ENCODE measurements at regions not wholly inside any gene's neighbourhood (a gene's known extent, or its start where the extent isn't known, plus 50 kb on each side); places are given as distances from the start of the nearest gene placed in this dataset.

- Histone ChIP-seq H3K27me3 (ENCODE audit: insufficient read depth, low read length) (no peaks in the 10 kb centered on the region), H2AFZ (ENCODE audit: low read length, unreplicated experiment) (no peak overlapping the region), H3K4me1 (ENCODE audit: control insufficient read depth, insufficient read depth, low read length, unreplicated experiment) (peaks cover 8% of the 10 kb centered on the region), H3K79me2 (ENCODE audit: control insufficient read depth, insufficient read depth, low read length, unreplicated experiment) (no peaks in the 10 kb centered on the region), H3K27ac (ENCODE audit: low read depth, low read length) (no peak overlapping the region), H3K36me3 (ENCODE audit: insufficient read depth, low read length) (no peaks in the 10 kb centered on the region), H3K4me3 (ENCODE audit: low read depth, low read length) (no peak overlapping the region)
Measured at GRCh38 chr4:54554339-54554990, 103.3 kb upstream of the KIT start.

GRCh38 chr4:54556051-54556450 is 101.7 kb upstream of the KIT start:
- Histone ChIP-seq H3K79me2 (ENCODE audit: control insufficient read depth, insufficient read depth, low read length, unreplicated experiment) (no peaks in the 10 kb centered on the region), H2AFZ (ENCODE audit: low read length, unreplicated experiment) (no peak overlapping the region), H3K27ac (ENCODE audit: low read depth, low read length) (no peak overlapping the region), H3K27me3 (ENCODE audit: insufficient read depth, low read length) (no peaks in the 10 kb centered on the region), H3K36me3 (ENCODE audit: insufficient read depth, low read length) (no peaks in the 10 kb centered on the region), H3K4me1 (ENCODE audit: control insufficient read depth, insufficient read depth, low read length, unreplicated experiment) (no peaks in the 10 kb centered on the region), H3K4me3 (ENCODE audit: low read depth, low read length) (no peak overlapping the region)

GRCh38 chr4:54556587-54556986 is 101.2 kb upstream of the KIT start:
- H3K79me2 ChIP-seq (ENCODE audit: control insufficient read depth, insufficient read depth, low read length, unreplicated experiment) = no peaks in the 10 kb centered on the region
- H3K27ac ChIP-seq (ENCODE audit: low read depth, low read length) = no peak overlapping the region
- no peak overlapping the region for H2AFZ ChIP-seq (ENCODE audit: low read length, unreplicated experiment)
- H3K27me3 ChIP-seq (ENCODE audit: insufficient read depth, low read length) = no peaks in the 10 kb centered on the region
- no peak overlapping the region for H3K4me3 ChIP-seq (ENCODE audit: low read depth, low read length)
- H3K36me3 ChIP-seq (ENCODE audit: insufficient read depth, low read length) = no peaks in the 10 kb centered on the region
- no peaks in the 10 kb centered on the region for H3K4me1 ChIP-seq (ENCODE audit: control insufficient read depth, insufficient read depth, low read length, unreplicated experiment)

GRCh38 chr4:54558889-54559677 is 98.7 kb upstream of the KIT start:
- Histone ChIP-seq H3K27ac (ENCODE audit: low read depth, low read length) (no peak overlapping the region), H3K27me3 (ENCODE audit: insufficient read depth, low read length) (no peaks in the 10 kb centered on the region), H2AFZ (ENCODE audit: low read length, unreplicated experiment) (no peak overlapping the region), H3K79me2 (ENCODE audit: control insufficient read depth, insufficient read depth, low read length, unreplicated experiment) (no peaks in the 10 kb centered on the region), H3K4me3 (ENCODE audit: low read depth, low read length) (no peak overlapping the region), H3K36me3 (ENCODE audit: insufficient read depth, low read length) (no peaks in the 10 kb centered on the region), H3K4me1 (ENCODE audit: control insufficient read depth, insufficient read depth, low read length, unreplicated experiment) (no peaks in the 10 kb centered on the region)

- Histone ChIP-seq H3K36me3 (ENCODE audit: insufficient read depth, low read length) (no peaks in the 10 kb centered on the region), H2AFZ (ENCODE audit: low read length, unreplicated experiment) (no peak overlapping the region), H3K27ac (ENCODE audit: low read depth, low read length) (no peak overlapping the region), H3K27me3 (ENCODE audit: insufficient read depth, low read length) (no peaks in the 10 kb centered on the region), H3K4me3 (ENCODE audit: low read depth, low read length) (no peak overlapping the region), H3K79me2 (ENCODE audit: control insufficient read depth, insufficient read depth, low read length, unreplicated experiment) (no peaks in the 10 kb centered on the region), H3K4me1 (ENCODE audit: control insufficient read depth, insufficient read depth, low read length, unreplicated experiment) (no peaks in the 10 kb centered on the region)
Measured at GRCh38 chr4:54560513-54560912, 97.2 kb upstream of the KIT start.

GRCh38 chr4:54561940-54562339 is 95.8 kb upstream of the KIT start:
- H3K79me2 ChIP-seq (ENCODE audit: control insufficient read depth, insufficient read depth, low read length, unreplicated experiment) = no peaks in the 10 kb centered on the region
- no peak overlapping the region for H2AFZ ChIP-seq (ENCODE audit: low read length, unreplicated experiment)
- no peak overlapping the region for H3K27ac ChIP-seq (ENCODE audit: low read depth, low read length)
- no peaks in the 10 kb centered on the region for H3K27me3 ChIP-seq (ENCODE audit: insufficient read depth, low read length)
- no peaks in the 10 kb centered on the region for H3K4me1 ChIP-seq (ENCODE audit: control insufficient read depth, insufficient read depth, low read length, unreplicated experiment)
- no peak overlapping the region for H3K4me3 ChIP-seq (ENCODE audit: low read depth, low read length)
- no peaks in the 10 kb centered on the region for H3K36me3 ChIP-seq (ENCODE audit: insufficient read depth, low read length)

GRCh38 chr4:54566608-54567007 is 91.1 kb upstream of the KIT start:
- Histone ChIP-seq H3K27me3 (ENCODE audit: insufficient read depth, low read length) (no peaks in the 10 kb centered on the region), H2AFZ (ENCODE audit: low read length, unreplicated experiment) (no peak overlapping the region), H3K79me2 (ENCODE audit: control insufficient read depth, insufficient read depth, low read length, unreplicated experiment) (no peaks in the 10 kb centered on the region), H3K4me3 (ENCODE audit: low read depth, low read length) (no peak overlapping the region), H3K4me1 (ENCODE audit: control insufficient read depth, insufficient read depth, low read length, unreplicated experiment) (peaks cover 15% of the 10 kb centered on the region), H3K36me3 (ENCODE audit: insufficient read depth, low read length) (no peaks in the 10 kb centered on the region), H3K27ac (ENCODE audit: low read depth, low read length) (no peak overlapping the region)

- Histone ChIP-seq H3K4me3 (ENCODE audit: low read depth, low read length) (no peak overlapping the region), H3K4me1 (ENCODE audit: control insufficient read depth, insufficient read depth, low read length, unreplicated experiment) (peaks cover 15% of the 10 kb centered on the region), H3K36me3 (ENCODE audit: insufficient read depth, low read length) (no peaks in the 10 kb centered on the region), H3K79me2 (ENCODE audit: control insufficient read depth, insufficient read depth, low read length, unreplicated experiment) (no peaks in the 10 kb centered on the region), H2AFZ (ENCODE audit: low read length, unreplicated experiment) (no peak overlapping the region), H3K27me3 (ENCODE audit: insufficient read depth, low read length) (no peaks in the 10 kb centered on the region), H3K27ac (ENCODE audit: low read depth, low read length) (peak overlapping the region; percentile 25; the same call in 1 of the 2 replicates)
Measured at GRCh38 chr4:54567327-54567726, 90.4 kb upstream of the KIT start.

- Histone ChIP-seq H3K27ac (ENCODE audit: low read depth, low read length) (peak overlapping the region; percentile 48), H3K27me3 (ENCODE audit: insufficient read depth, low read length) (no peaks in the 10 kb centered on the region), H3K36me3 (ENCODE audit: insufficient read depth, low read length) (no peaks in the 10 kb centered on the region), H3K4me3 (ENCODE audit: low read depth, low read length) (no peak overlapping the region), H3K79me2 (ENCODE audit: control insufficient read depth, insufficient read depth, low read length, unreplicated experiment) (no peaks in the 10 kb centered on the region), H2AFZ (ENCODE audit: low read length, unreplicated experiment) (no peak overlapping the region), H3K4me1 (ENCODE audit: control insufficient read depth, insufficient read depth, low read length, unreplicated experiment) (peaks cover 15% of the 10 kb centered on the region)
Measured at GRCh38 chr4:54568184-54568583, 89.6 kb upstream of the KIT start.

GRCh38 chr4:54570822-54571221 is 86.9 kb upstream of the KIT start:
- Histone ChIP-seq H3K36me3 (ENCODE audit: insufficient read depth, low read length) (no peaks in the 10 kb centered on the region), H3K79me2 (ENCODE audit: control insufficient read depth, insufficient read depth, low read length, unreplicated experiment) (no peaks in the 10 kb centered on the region), H3K27ac (ENCODE audit: low read depth, low read length) (no peak overlapping the region), H3K27me3 (ENCODE audit: insufficient read depth, low read length) (no peaks in the 10 kb centered on the region), H3K4me3 (ENCODE audit: low read depth, low read length) (no peak overlapping the region), H3K4me1 (ENCODE audit: control insufficient read depth, insufficient read depth, low read length, unreplicated experiment) (peaks cover 15% of the 10 kb centered on the region), H2AFZ (ENCODE audit: low read length, unreplicated experiment) (no peak overlapping the region)

All from ACC112 (cell line).